GM20000 (cell line): ENCODE measurements at regions not wholly inside any gene's neighbourhood (a gene's known extent, or its start where the extent isn't known, plus 50 kb on each side); places are given as distances from the start of the nearest gene placed in this dataset.

ENCODE experiments used
- DNase-seq: peaks from one replicate; pipeline ENCODE4 v3.0.0; 2012; ENCODE audit warnings: low spot score
- CTCF ChIP-seq: IDR thresholded peaks from 2 replicates; pipeline ENCODE4 v1.5.1; 2012; ENCODE audit warnings: mild to moderate bottlenecking, control low read depth; ENCODE audit errors: extremely low read depth, missing control alignments

GRCh38 chr3:168272343-168272985, 176.7 kb upstream of the GOLIM4 start:
- no peak for DNase-seq
- TF ChIP-seq CTCF: no peak

GRCh38 chr3:168271932-168272331, 176.2 kb upstream of the GOLIM4 start:
- no peak for TF ChIP-seq CTCF
- DNase-seq: no peak

GRCh38 chr3:168269001-168269400, 173.3 kb upstream of the GOLIM4 start:
- TF ChIP-seq CTCF: no peak
- DNase-seq: no peak

- no peak for DNase-seq
- no peak for TF ChIP-seq CTCF
These were observed 171.5 kb upstream of the GOLIM4 start for GRCh38 chr3:168267179-168267578.

- no peak for DNase-seq
- TF ChIP-seq CTCF: no peak
These were observed 170.6 kb upstream of the GOLIM4 start for GRCh38 chr3:168266335-168266734.

GRCh38 chr3:168262887-168263286, 167.2 kb upstream of the GOLIM4 start:
- DNase-seq: no peak
- TF ChIP-seq CTCF: no peak

- TF ChIP-seq CTCF: no peak
- DNase-seq: peak; percentile 8
These were observed 165.1 kb upstream of the GOLIM4 start for GRCh38 chr3:168260859-168261258.
